Uterus (tissue), 2 donors: ENCODE measurements at regions not wholly inside any gene's neighbourhood (a gene's known extent, or its start where the extent isn't known, plus 50 kb on each side); places are given as distances from the start of the nearest gene placed in this dataset.

Experiments
- CTCF ChIP-seq, 4 experiments: fragments of 200-600 bp in 2 of 4; fragments of 450-650 bp in 2 of 4; sonication (generic) in 2 of 4; IDR thresholded peaks; one replicate each; pipeline ENCODE4 v1.5.1; 2016 to 2019; ENCODE audit warnings: antibody characterized with exemption in 4 of 4, mild to moderate bottlenecking in 2 of 4, moderate library complexity in 1 of 4
- POLR2A ChIP-seq, 2 donors: fragments of 450-650 bp; IDR thresholded peaks; one replicate each; pipeline ENCODE4 v1.6.1; 2016; ENCODE audit warnings: antibody characterized with exemption in 2 of 2, mild to moderate bottlenecking in 1 of 2, moderate library complexity in 1 of 2

GRCh38 chr22:27644566-27644965 is 157.0 kb downstream of the MN1 start:
- TF ChIP-seq CTCF (IDR thresholded peaks at IDR 0.05) (no peak), POLR2A (IDR thresholded peaks at IDR 0.05) (no peak)
